Neutrophil (primary cell): ENCODE measurements at regions not wholly inside any gene's neighbourhood (a gene's known extent, or its start where the extent isn't known, plus 50 kb on each side); places are given as distances from the start of the nearest gene placed in this dataset.

ENCODE experiments used
- H3K27ac ChIP-seq: fragments of 200-600 bp; sonication (generic); 2 replicates; pipeline ENCODE4 v1.5.1; 2016; ENCODE audit warnings: mild to moderate bottlenecking, moderate library complexity
- H3K27me3 ChIP-seq: fragments of 200-600 bp; sonication (generic); 2 replicates; pipeline ENCODE4 v1.6.0; 2016; ENCODE audit warnings: mild to moderate bottlenecking
- H3K36me3 ChIP-seq: fragments of 200-600 bp; sonication (generic); 2 replicates; pipeline ENCODE4 v1.5.1; 2017
- H3K4me1 ChIP-seq, 2 experiments: fragments of 200-600 bp in 1 of 2; sonication (generic) in 1 of 2; 1 replicate in 1 of 2; 2 replicates in 1 of 2; pipeline versions ENCODE4 v1.5.1 to v1.6.1; 2013 to 2016; ENCODE audit warnings: low read depth in 1 of 2, low read length in 1 of 2, mild to moderate bottlenecking in 1 of 2, moderate library complexity in 1 of 2; ENCODE audit not compliant: control insufficient read depth in 1 of 2, insufficient read depth in 1 of 2
- H3K4me3 ChIP-seq, 2 experiments: fragments of 200-600 bp in 1 of 2; sonication (generic) in 1 of 2; 1 replicate in 1 of 2; 2 replicates in 1 of 2; pipeline ENCODE4 v1.5.1; 2013 to 2016; ENCODE audit warnings: low read depth in 1 of 2, low read length in 1 of 2, mild to moderate bottlenecking in 1 of 2, moderate library complexity in 1 of 2
- H3K9me3 ChIP-seq: fragments of 200-600 bp; sonication (generic); 2 replicates; pipeline ENCODE4 v1.5.1; 2016
- CTCF ChIP-seq: fragments of 200-600 bp; sonication (generic); IDR thresholded peaks from 2 replicates; pipeline ENCODE4 v1.5.1; 2016; ENCODE audit warnings: antibody characterized with exemption

GRCh38 chr4:111631215-111631999, 513.8 kb upstream of the FAM241A start:
- Histone ChIP-seq H3K4me1 (no peaks in the 10 kb centered on the region), H3K27me3 (no peaks in the 10 kb centered on the region), H3K9me3 (no peaks in the 10 kb centered on the region), H3K36me3 (no peaks in the 10 kb centered on the region), H3K4me3 (no peak overlapping the region), H3K27ac (no peak overlapping the region)
- TF ChIP-seq CTCF, result no peak

- Histone ChIP-seq H3K4me1 (no peaks in the 10 kb centered on the region), H3K9me3 (no peaks in the 10 kb centered on the region), H3K36me3 (no peaks in the 10 kb centered on the region), H3K27ac (no peak overlapping the region), H3K27me3 (no peaks in the 10 kb centered on the region), H3K4me3 (no peak overlapping the region)
- TF ChIP-seq CTCF, result no peak
Observed at GRCh38 chr4:111632641-111633151, 512.6 kb upstream of the FAM241A start.

DNA sequence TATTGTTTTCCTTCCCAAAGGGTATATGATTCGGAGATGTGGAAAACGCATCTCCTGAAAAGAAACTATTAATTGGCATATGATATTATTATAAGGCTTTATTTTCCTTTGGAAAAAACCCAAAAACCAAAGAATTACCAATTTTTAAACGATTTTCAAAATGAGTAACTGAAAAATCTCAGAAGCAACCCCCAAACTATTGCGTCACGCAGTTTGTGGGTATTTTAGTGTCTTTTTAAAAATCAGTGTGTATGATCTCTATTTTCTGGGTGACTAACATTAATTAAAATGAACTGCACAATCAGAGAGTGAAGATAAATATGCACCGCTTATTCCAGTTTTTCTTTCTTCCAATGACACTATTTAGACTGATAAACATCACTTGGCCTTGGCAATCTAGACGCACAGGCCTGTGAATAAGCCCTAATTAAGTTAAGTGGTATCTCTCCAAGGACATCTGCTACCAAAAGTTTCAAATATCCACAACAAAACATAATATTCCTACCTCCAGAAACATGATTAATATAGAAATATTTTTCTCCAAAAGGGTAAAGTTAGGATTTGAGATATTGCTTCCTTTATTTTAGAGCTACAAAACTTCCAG, 511.5 kb upstream of the FAM241A start:
- no peaks in the 10 kb centered on the region for H3K36me3 ChIP-seq
- no peak overlapping the region for H3K27ac ChIP-seq
- no peaks in the 10 kb centered on the region for H3K4me1 ChIP-seq

GRCh38 chr4:111635646-111636045, 509.6 kb upstream of the FAM241A start:
- no peaks in the 10 kb centered on the region for H3K4me1 ChIP-seq
- no peak overlapping the region for H3K27ac ChIP-seq
- no peaks in the 10 kb centered on the region for H3K9me3 ChIP-seq
- H3K36me3 ChIP-seq, result no peaks in the 10 kb centered on the region
- TF ChIP-seq CTCF, result no peak
- H3K27me3 ChIP-seq, result no peaks in the 10 kb centered on the region
- H3K4me3 ChIP-seq, result no peak overlapping the region

More for the DNA sequence above, 511.5 kb upstream of the FAM241A start:
- Histone ChIP-seq H3K27me3 (no peaks in the 10 kb centered on the region), H3K4me3 (no peak overlapping the region), H3K9me3 (no peaks in the 10 kb centered on the region)
- no peak for TF ChIP-seq CTCF

- TF ChIP-seq CTCF, result no peak
- no peak overlapping the region for H3K4me3 ChIP-seq
Observed at GRCh38 chr4:111636961-111637585, 508.2 kb upstream of the FAM241A start.

More at GRCh38 chr4:111636961-111637585, 508.2 kb upstream of the FAM241A start:
- Histone ChIP-seq H3K4me1 (no peaks in the 10 kb centered on the region), H3K27me3 (no peaks in the 10 kb centered on the region), H3K9me3 (no peaks in the 10 kb centered on the region), H3K27ac (no peak overlapping the region), H3K36me3 (no peaks in the 10 kb centered on the region)
